OCI-LY7 (cell line): ENCODE measurements at regions not wholly inside any gene's neighbourhood (a gene's known extent, or its start where the extent isn't known, plus 50 kb on each side); places are given as distances from the start of the nearest gene placed in this dataset.

Experiments used
- EZH2phosphoT487 ChIP-seq: fragments of 200-600 bp; sonication (generic); IDR thresholded peaks from 2 replicates; pipeline ENCODE4 v1.6.1; 2018; ENCODE audit warnings: low read depth, borderline replicate concordance, mild to moderate bottlenecking, mixed run types, antibody characterized with exemption, low read length, moderate library complexity, mixed read lengths
- TF ChIP-seq, protein P1 (sequence below): fragments of 200-600 bp; sonication (generic); conservative IDR thresholded peaks from 2 replicates; pipeline ENCODE4 v1.5.1; 2014; ENCODE audit warnings: mild to moderate bottlenecking, antibody characterized with exemption, low read length, moderate library complexity, mixed read lengths

DNA sequence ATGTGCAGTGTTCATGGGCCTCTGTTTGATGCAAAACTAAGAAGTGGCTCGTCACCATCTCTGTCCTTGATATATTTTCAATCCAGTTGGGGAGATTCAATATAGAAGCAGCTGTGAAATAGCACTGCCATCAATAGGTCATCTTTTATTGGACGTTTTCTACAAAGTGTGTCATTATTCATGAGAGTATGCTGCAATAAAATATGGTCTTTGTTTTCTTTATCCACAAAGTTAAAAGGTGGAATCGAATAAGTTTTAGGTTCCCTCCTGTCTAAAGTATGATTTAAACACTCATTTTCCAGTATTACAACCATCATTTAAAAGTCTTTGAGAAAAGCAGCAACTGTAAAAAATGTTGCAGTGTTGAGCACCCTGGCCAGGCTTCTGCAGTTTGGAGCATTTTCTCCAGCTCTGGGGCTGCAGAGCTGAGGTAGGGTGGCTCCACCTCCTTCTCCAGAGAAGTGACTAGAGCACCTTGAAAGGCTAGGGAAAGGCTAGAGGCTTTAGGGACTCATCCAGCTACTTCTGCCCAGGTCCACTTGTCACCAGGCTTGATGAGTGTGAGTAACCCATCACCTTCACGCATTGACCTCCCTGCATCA lies 56.5 kb upstream of the DNAH14 start:
- TF ChIP-seq, protein P1, sequence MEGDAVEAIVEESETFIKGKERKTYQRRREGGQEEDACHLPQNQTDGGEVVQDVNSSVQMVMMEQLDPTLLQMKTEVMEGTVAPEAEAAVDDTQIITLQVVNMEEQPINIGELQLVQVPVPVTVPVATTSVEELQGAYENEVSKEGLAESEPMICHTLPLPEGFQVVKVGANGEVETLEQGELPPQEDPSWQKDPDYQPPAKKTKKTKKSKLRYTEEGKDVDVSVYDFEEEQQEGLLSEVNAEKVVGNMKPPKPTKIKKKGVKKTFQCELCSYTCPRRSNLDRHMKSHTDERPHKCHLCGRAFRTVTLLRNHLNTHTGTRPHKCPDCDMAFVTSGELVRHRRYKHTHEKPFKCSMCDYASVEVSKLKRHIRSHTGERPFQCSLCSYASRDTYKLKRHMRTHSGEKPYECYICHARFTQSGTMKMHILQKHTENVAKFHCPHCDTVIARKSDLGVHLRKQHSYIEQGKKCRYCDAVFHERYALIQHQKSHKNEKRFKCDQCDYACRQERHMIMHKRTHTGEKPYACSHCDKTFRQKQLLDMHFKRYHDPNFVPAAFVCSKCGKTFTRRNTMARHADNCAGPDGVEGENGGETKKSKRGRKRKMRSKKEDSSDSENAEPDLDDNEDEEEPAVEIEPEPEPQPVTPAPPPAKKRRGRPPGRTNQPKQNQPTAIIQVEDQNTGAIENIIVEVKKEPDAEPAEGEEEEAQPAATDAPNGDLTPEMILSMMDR, result no peak
- no peak for TF ChIP-seq EZH2phosphoT487
